Bronchial epithelial cell (primary cell): ENCODE measurements at regions not wholly inside any gene's neighbourhood (a gene's known extent, or its start where the extent isn't known, plus 50 kb on each side); places are given as distances from the start of the nearest gene placed in this dataset.

Source experiments
- DNase-seq: peaks from one replicate; pipeline ENCODE4 v3.0.0-alpha.2; 2010; ENCODE audit warnings: low read depth
- FAIRE-seq: peaks from 2 replicates; lab custom pipeline; 2011; peaks lifted over from hg19 to GRCh38; lab: Jason Lieb, UNC
- H3K27me3 ChIP-seq: 2 replicates; pipeline ENCODE4 v1.5.1; 2011; ENCODE audit warnings: low read length; ENCODE audit not compliant: control insufficient read depth, insufficient read depth
- H3K36me3 ChIP-seq: 2 replicates; pipeline ENCODE4 v1.5.1; 2011; ENCODE audit warnings: low read length; ENCODE audit not compliant: control insufficient read depth, insufficient read depth
- H3K4me3 ChIP-seq: 2 replicates; pipeline ENCODE4 v1.5.1; 2011; ENCODE audit warnings: mild to moderate bottlenecking, low read depth, low read length, control low read depth
- CTCF ChIP-seq: IDR thresholded peaks from 2 replicates; pipeline ENCODE4 v1.5.1; 2011; ENCODE audit warnings: mild to moderate bottlenecking, moderate library complexity, low read length, control low read depth, inconsistent platforms; ENCODE audit not compliant: insufficient read depth, severe bottlenecking

DNA sequence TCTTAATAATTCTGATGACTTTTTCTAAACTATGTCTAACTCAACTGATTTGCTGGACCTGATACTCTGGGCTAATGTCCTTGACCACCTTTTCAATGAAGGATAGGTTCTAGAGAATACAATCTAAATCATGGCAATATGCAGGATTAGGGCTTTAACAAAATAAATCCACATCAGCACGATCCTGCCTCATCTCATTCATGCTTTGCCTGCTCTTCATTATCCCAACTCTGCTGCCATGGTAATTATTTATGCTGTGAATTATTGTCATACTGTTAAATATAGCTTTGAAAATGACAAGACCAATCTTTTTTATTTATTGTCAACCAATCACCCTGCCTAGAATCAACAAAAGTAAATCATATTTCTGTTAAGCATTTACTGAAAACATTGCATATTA, 2176.7 kb upstream of the AGA start:
- DNase-seq (no peak), FAIRE-seq (no peak)
- Histone ChIP-seq H3K27me3 (no peaks in the 10 kb centered on the region), H3K4me3 (no peak overlapping the region), H3K36me3 (no peaks in the 10 kb centered on the region)
- no peak for TF ChIP-seq CTCF

GRCh38 chr4:179624768-179625181, 2182.5 kb upstream of the AGA start:
- FAIRE-seq (no peak), DNase-seq (peak; percentile 27)
- Histone ChIP-seq H3K27me3 (no peaks in the 10 kb centered on the region), H3K36me3 (no peaks in the 10 kb centered on the region), H3K4me3 (no peak overlapping the region)
- no peak for TF ChIP-seq CTCF

- no peak for FAIRE-seq
- H3K36me3 ChIP-seq = no peaks in the 10 kb centered on the region
- DNase-seq = peak; percentile 24
- no peak for TF ChIP-seq CTCF
- no peak overlapping the region for H3K4me3 ChIP-seq
- no peaks in the 10 kb centered on the region for H3K27me3 ChIP-seq
Measured at GRCh38 chr4:179625406-179625805, 2183.2 kb upstream of the AGA start.

DNA sequence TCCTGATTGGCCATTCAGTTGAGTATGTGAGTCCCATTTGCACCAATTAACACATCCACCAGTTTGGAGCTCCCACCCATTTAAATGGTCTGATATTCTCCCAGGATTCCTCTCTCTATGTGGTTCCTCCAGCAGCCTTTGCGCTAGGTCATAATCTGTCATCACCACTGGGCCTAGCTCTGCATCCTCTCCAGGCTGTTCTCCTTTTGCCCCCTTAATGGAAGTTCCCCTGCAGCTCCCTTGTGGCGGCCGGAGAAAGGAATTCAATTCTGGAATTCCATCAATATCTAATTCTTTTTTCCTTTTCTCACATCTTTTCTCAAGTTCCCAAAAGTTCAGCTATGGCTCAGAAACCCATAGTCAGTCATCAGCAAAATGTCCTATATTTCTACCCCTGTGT, 2184.4 kb upstream of the AGA start:
- TF ChIP-seq CTCF = no peak
- Histone ChIP-seq H3K36me3 (no peaks in the 10 kb centered on the region), H3K27me3 (no peaks in the 10 kb centered on the region), H3K4me3 (no peak overlapping the region)
- FAIRE-seq (no peak), DNase-seq (no peak)

GRCh38 chr4:179631321-179631720, 2189.1 kb upstream of the AGA start:
- TF ChIP-seq CTCF = no peak
- FAIRE-seq (no peak), DNase-seq (no peak)
- Histone ChIP-seq H3K36me3 (no peaks in the 10 kb centered on the region), H3K4me3 (no peak overlapping the region), H3K27me3 (no peaks in the 10 kb centered on the region)

- H3K4me3 ChIP-seq = no peak overlapping the region
- no peak for DNase-seq
- H3K36me3 ChIP-seq = no peaks in the 10 kb centered on the region
- TF ChIP-seq CTCF = no peak
- FAIRE-seq = no peak
- no peaks in the 10 kb centered on the region for H3K27me3 ChIP-seq
Measured at GRCh38 chr4:179634862-179635261, 2192.6 kb upstream of the AGA start.
